Left forelimb (tissue), 1 donor: ENCODE measurements at regions not wholly inside any gene's neighbourhood (a gene's known extent, or its start where the extent isn't known, plus 50 kb on each side); places are given as distances from the start of the nearest gene placed in this dataset.

Experiments
- DNase-seq: peaks from one replicate; pipeline ENCODE4 v3.0.0-alpha.2; 2018; ENCODE audit warnings: low spot score

- no peak for DNase-seq
Observed at GRCh38 chr6:126529637-126530362, 189.9 kb downstream of the CENPW start.

- DNase-seq, result no peak
Observed at GRCh38 chr6:126530775-126531174, 190.9 kb downstream of the CENPW start.

GRCh38 chr6:126531286-126531685 is 191.4 kb downstream of the CENPW start:
- no peak for DNase-seq

GRCh38 chr6:126531840-126532239 is 191.9 kb downstream of the CENPW start:
- DNase-seq, result no peak

GRCh38 chr6:126534401-126534800 is 194.5 kb downstream of the CENPW start:
- DNase-seq, result no peak

GRCh38 chr6:126535138-126535537 is 195.2 kb downstream of the CENPW start:
- DNase-seq, result no peak

GRCh38 chr6:126535595-126535994 is 195.7 kb downstream of the CENPW start:
- DNase-seq, result no peak

- DNase-seq, result no peak
Observed at GRCh38 chr6:126537061-126537816, 197.3 kb downstream of the CENPW start.

- DNase-seq, result no peak
Observed at GRCh38 chr6:126539022-126539421, 199.1 kb downstream of the CENPW start.

- no peak for DNase-seq
Observed at GRCh38 chr6:126540161-126540560, 200.2 kb downstream of the CENPW start.

GRCh38 chr6:126541806-126542491 is 202.0 kb downstream of the CENPW start:
- no peak for DNase-seq

- DNase-seq, result no peak
Observed at GRCh38 chr6:126546541-126547120, 206.7 kb downstream of the CENPW start.

GRCh38 chr6:126548300-126548699 is 208.4 kb downstream of the CENPW start:
- no peak for DNase-seq

- DNase-seq, result no peak
Observed at GRCh38 chr6:126550323-126550722, 210.4 kb downstream of the CENPW start.

GRCh38 chr6:126551832-126552231 is 211.9 kb downstream of the CENPW start:
- no peak for DNase-seq

- no peak for DNase-seq
Observed at GRCh38 chr6:126553854-126554253, 213.9 kb downstream of the CENPW start.

- no peak for DNase-seq
Observed at GRCh38 chr6:126570507-126570906, 230.6 kb downstream of the CENPW start.

- no peak for DNase-seq
Observed at GRCh38 chr6:126574301-126574700, 234.4 kb downstream of the CENPW start.

GRCh38 chr6:126581316-126581715 is 241.4 kb downstream of the CENPW start:
- DNase-seq, result no peak

GRCh38 chr6:126600258-126600916 is 260.5 kb downstream of the CENPW start:
- no peak for DNase-seq

- DNase-seq, result no peak
Observed at GRCh38 chr6:126603410-126603809, 263.5 kb downstream of the CENPW start.

GRCh38 chr6:126605089-126605488 is 265.2 kb downstream of the CENPW start:
- no peak for DNase-seq
